Colonic mucosa (tissue), 4 donors: ENCODE measurements at regions not wholly inside any gene's neighbourhood (a gene's known extent, or its start where the extent isn't known, plus 50 kb on each side); places are given as distances from the start of the nearest gene placed in this dataset.

Experiments
- DNase-seq: peaks from one replicate; pipeline ENCODE4 v3.0.0-alpha.2; 2020
- H3K27ac ChIP-seq: fragments of 200-600 bp; one replicate; pipeline ENCODE4 v1.8.0; 2021
- H3K27me3 ChIP-seq: fragments of 200-600 bp; one replicate; pipeline ENCODE4 v1.8.0; 2021
- H3K36me3 ChIP-seq: fragments of 200-600 bp; one replicate; pipeline ENCODE4 v1.8.0; 2021
- H3K4me1 ChIP-seq: fragments of 200-600 bp; one replicate; pipeline ENCODE4 v1.8.0; 2021; ENCODE audit warnings: mild to moderate bottlenecking
- H3K4me3 ChIP-seq: fragments of 200-600 bp; one replicate; pipeline ENCODE4 v1.8.0; 2021
- H3K9ac ChIP-seq, 2 donors: one replicate each; pipeline ENCODE4 v1.7.0; 2013; ENCODE audit warnings: control low read depth in 2 of 2, low read depth in 2 of 2, low read length in 2 of 2
- H3K9me3 ChIP-seq: fragments of 200-600 bp; one replicate; pipeline ENCODE4 v1.8.0; 2021
- CTCF ChIP-seq: fragments of 200-600 bp; IDR thresholded peaks from one replicate; pipeline ENCODE4 v1.8.0; 2022; ENCODE audit warnings: antibody characterized with exemption, mild to moderate bottlenecking
- intact Hi-C: fragments of 100-400 bp; cut with DNase I; formaldehyde crosslinking; loops from one replicate; pipeline ENCODE4 v1.14.1; 2022
- donor health status: healthy.
- donor health status: DM: no; HTN: no; CAD: no.
- donor health status: DM: no; HTN: no; CAD: no.

GRCh38 chr14:36035675-36036074 lies 140.8 kb downstream of the PTCSC3 start:
- no peak for TF ChIP-seq CTCF
- Histone ChIP-seq H3K4me1 (no peaks in the 10 kb centered on the region), H3K9me3 (no peaks in the 10 kb centered on the region), H3K4me3 (no peak overlapping the region), H3K36me3 (no peaks in the 10 kb centered on the region), H3K9ac (no peak overlapping the region), H3K27ac (no peak overlapping the region), H3K27me3 (no peaks in the 10 kb centered on the region)
- intact Hi-C loops, result no loop called here
- no peak for DNase-seq

- no peak overlapping the region for H3K27ac ChIP-seq
- no peak overlapping the region for H3K9ac ChIP-seq
- no peak overlapping the region for H3K4me3 ChIP-seq
- no peaks in the 10 kb centered on the region for H3K9me3 ChIP-seq
- H3K4me1 ChIP-seq, result no peaks in the 10 kb centered on the region
- intact Hi-C loops, result no loop called here
- no peaks in the 10 kb centered on the region for H3K36me3 ChIP-seq
- no peak for DNase-seq
- H3K27me3 ChIP-seq, result no peaks in the 10 kb centered on the region
- TF ChIP-seq CTCF, result no peak
Measured at GRCh38 chr14:36028665-36029064, 147.9 kb downstream of the PTCSC3 start.

- no peaks in the 10 kb centered on the region for H3K4me1 ChIP-seq
- intact Hi-C loops, result no loop called here
- no peaks in the 10 kb centered on the region for H3K27me3 ChIP-seq
Measured at GRCh38 chr14:36028218-36028617, 148.3 kb downstream of the PTCSC3 start.

GRCh38 chr14:36027354-36027753 lies 149.2 kb downstream of the PTCSC3 start:
- Histone ChIP-seq H3K4me1 (no peaks in the 10 kb centered on the region), H3K9ac (no peak overlapping the region), H3K36me3 (no peaks in the 10 kb centered on the region), H3K27ac (no peak overlapping the region), H3K27me3 (no peaks in the 10 kb centered on the region), H3K9me3 (no peaks in the 10 kb centered on the region), H3K4me3 (no peak overlapping the region)
- no peak for TF ChIP-seq CTCF
- intact Hi-C loops, result no loop called here
- DNase-seq, result no peak

More at GRCh38 chr14:36028218-36028617, 148.3 kb downstream of the PTCSC3 start:
- no peak overlapping the region for H3K9ac ChIP-seq
- TF ChIP-seq CTCF, result no peak
- H3K4me3 ChIP-seq, result no peak overlapping the region
- no peak overlapping the region for H3K27ac ChIP-seq
- no peaks in the 10 kb centered on the region for H3K36me3 ChIP-seq
- no peak for DNase-seq
- H3K9me3 ChIP-seq, result no peaks in the 10 kb centered on the region

GRCh38 chr14:36022765-36023410 lies 153.6 kb downstream of the PTCSC3 start:
- intact Hi-C loops, result no loop called here
- Histone ChIP-seq H3K4me1 (no peaks in the 10 kb centered on the region), H3K9me3 (no peaks in the 10 kb centered on the region), H3K36me3 (no peaks in the 10 kb centered on the region), H3K9ac (no peak overlapping the region), H3K4me3 (no peak overlapping the region), H3K27ac (no peak overlapping the region), H3K27me3 (no peaks in the 10 kb centered on the region)
- DNase-seq, result no peak
- TF ChIP-seq CTCF, result no peak
